CD4-positive, CD25-positive, alpha-beta regulatory T cell (primary cell): ENCODE measurements at regions not wholly inside any gene's neighbourhood (a gene's known extent, or its start where the extent isn't known, plus 50 kb on each side); places are given as distances from the start of the nearest gene placed in this dataset.
"Not testable (repeated sequence)": the region's sequence is repeated elsewhere in the genome, so short reads cannot be mapped to it uniquely, and the experiment has no call there.

ENCODE experiments used
- ATAC-seq, 2 donors: fragments of 150-1000 bp; cut with Tn5 transposase; one replicate each; pipeline ENCODE4 v1.10.0; 2021; ENCODE audit warnings: low read depth in 2 of 2, moderate number of reproducible peaks in 2 of 2, moderate library complexity in 1 of 2
- DNase-seq, 3 donors: peaks; one replicate each; pipeline versions ENCODE4 v3.0.0 to v3.0.0-alpha.2; 2012 to 2022; ENCODE audit warnings: mixed read lengths in 1 of 3
- H3K27ac ChIP-seq: one replicate; pipeline ENCODE4 v1.7.0; 2013; ENCODE audit warnings: mild to moderate bottlenecking, low read length; ENCODE audit not compliant: insufficient read depth, poor library complexity, severe bottlenecking
- H3K27me3 ChIP-seq: one replicate; pipeline ENCODE4 v1.7.0; 2013; ENCODE audit warnings: low read length; ENCODE audit not compliant: control insufficient read depth, insufficient read depth
- H3K36me3 ChIP-seq: one replicate; pipeline ENCODE4 v1.7.0; 2013; ENCODE audit warnings: mild to moderate bottlenecking, low read length, moderate library complexity; ENCODE audit not compliant: control insufficient read depth, insufficient read depth
- H3K4me1 ChIP-seq: 2 replicates; pipeline ENCODE4 v1.7.0; 2013; ENCODE audit warnings: mild to moderate bottlenecking, low read length; ENCODE audit not compliant: insufficient read depth, control insufficient read depth, poor library complexity, severe bottlenecking
- H3K4me3 ChIP-seq: one replicate; pipeline ENCODE4 v1.7.0; 2013; ENCODE audit warnings: low read depth, mild to moderate bottlenecking, low read length, moderate library complexity
- H3K9me3 ChIP-seq, 2 experiments: 1 replicate in 1 of 2; 2 replicates in 1 of 2; pipeline ENCODE4 v1.7.0; 2013; ENCODE audit warnings: low read length in 2 of 2, mild to moderate bottlenecking in 1 of 2, moderate library complexity in 1 of 2; ENCODE audit not compliant: control insufficient read depth in 2 of 2
- H3K27ac Mint-ChIP-seq, 3 donors: one replicate each; pipeline ENCODE4 v1.8.0; 2020 to 2022; ENCODE audit warnings: mild to moderate bottlenecking in 3 of 3, mixed read lengths in 3 of 3, moderate library complexity in 2 of 3
- H3K27me3 Mint-ChIP-seq: one replicate; pipeline ENCODE4 v1.8.0; 2022; ENCODE audit warnings: mild to moderate bottlenecking, mixed read lengths
- H3K36me3 Mint-ChIP-seq: one replicate; pipeline ENCODE4 v1.8.0; 2020; ENCODE audit warnings: mixed read lengths
- H3K4me1 Mint-ChIP-seq, 4 donors: one replicate each; pipeline ENCODE4 v1.8.0; 2020 to 2022; ENCODE audit warnings: mixed read lengths in 4 of 4, mild to moderate bottlenecking in 1 of 4
- H3K4me3 Mint-ChIP-seq, 4 donors: one replicate each; pipeline ENCODE4 v1.8.0; 2020 to 2022; ENCODE audit warnings: mild to moderate bottlenecking in 4 of 4, mixed read lengths in 4 of 4, moderate library complexity in 3 of 4
- H3K9me3 Mint-ChIP-seq, 7 donors: one replicate each; pipeline ENCODE4 v1.8.0; 2020 to 2022; ENCODE audit warnings: mixed read lengths in 7 of 7, mild to moderate bottlenecking in 3 of 7, moderate library complexity in 2 of 7

DNA sequence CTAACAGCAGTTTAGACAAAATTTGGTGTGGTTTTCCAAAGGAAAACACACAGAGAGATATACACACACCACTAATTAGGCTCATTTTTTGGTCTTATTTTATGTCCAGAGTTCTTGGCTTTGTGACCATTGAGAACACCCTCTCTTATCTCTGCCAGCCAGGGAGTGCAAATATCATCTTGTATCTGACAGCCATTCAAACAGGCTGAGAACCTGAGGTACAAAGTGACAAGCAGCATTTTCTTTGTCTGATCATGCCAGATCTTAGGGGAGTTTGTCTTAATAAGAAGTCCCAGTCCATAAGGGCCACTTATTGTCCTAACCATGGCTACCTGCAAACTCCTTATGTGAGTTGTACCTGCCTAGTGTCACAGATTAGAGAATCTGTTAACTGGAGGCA is 1165.2 kb downstream of the BRINP3 start:
- DNase-seq (no peak), ATAC-seq (no peak)
- Mint-ChIP-seq H3K4me3 (no peak overlapping the region), H3K4me1 (no peaks in the 10 kb centered on the region), H3K27me3 (no peaks in the 10 kb centered on the region), H3K36me3 (no peaks in the 10 kb centered on the region), H3K27ac (no peak overlapping the region), H3K9me3 (peaks cover 0 to 18% (median 6%) of the 10 kb centered on the region in 7 donors)
- Histone ChIP-seq H3K27ac (no peak overlapping the region), H3K4me1 (no peaks in the 10 kb centered on the region), H3K27me3 (no peaks in the 10 kb centered on the region), H3K9me3 (no peaks in the 10 kb centered on the region), H3K4me3 (no peak overlapping the region), H3K36me3 (no peaks in the 10 kb centered on the region)

DNA sequence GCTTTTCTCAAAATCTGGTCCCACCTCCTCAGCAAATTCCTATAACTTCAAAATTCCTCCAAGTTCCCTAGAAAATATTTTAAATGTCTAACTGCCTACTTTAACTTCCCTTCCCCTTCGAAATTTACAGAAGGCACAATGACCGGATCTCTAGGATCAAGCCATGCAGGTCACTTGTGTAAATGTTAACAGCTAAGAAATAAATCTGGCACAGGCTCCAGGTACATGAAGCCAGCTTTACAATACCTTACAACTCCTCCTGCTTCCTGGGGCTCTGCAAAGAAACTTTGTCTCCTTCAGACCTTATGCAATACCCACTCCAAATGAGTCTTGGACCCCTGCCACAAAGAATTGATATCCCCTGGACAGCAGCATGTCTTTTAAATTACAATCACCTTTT is 1164.2 kb downstream of the BRINP3 start:
- Histone ChIP-seq H3K4me1 (no peaks in the 10 kb centered on the region), H3K27me3 (no peaks in the 10 kb centered on the region), H3K4me3 (no peak overlapping the region), H3K9me3 (no peaks in the 10 kb centered on the region), H3K36me3 (no peaks in the 10 kb centered on the region), H3K27ac (no peak overlapping the region)
- peak overlapping the region in 1 of 3 donors; percentile 40 for H3K27ac Mint-ChIP-seq
- no peaks in the 10 kb centered on the region for H3K4me1 Mint-ChIP-seq
- no peak overlapping the region for H3K4me3 Mint-ChIP-seq
- no peaks in the 10 kb centered on the region for H3K27me3 Mint-ChIP-seq
- ATAC-seq = no peak
- H3K36me3 Mint-ChIP-seq = no peaks in the 10 kb centered on the region
- peaks cover 0 to 23% (median 6%) of the 10 kb centered on the region in 7 donors for H3K9me3 Mint-ChIP-seq
- DNase-seq = no peak

DNA sequence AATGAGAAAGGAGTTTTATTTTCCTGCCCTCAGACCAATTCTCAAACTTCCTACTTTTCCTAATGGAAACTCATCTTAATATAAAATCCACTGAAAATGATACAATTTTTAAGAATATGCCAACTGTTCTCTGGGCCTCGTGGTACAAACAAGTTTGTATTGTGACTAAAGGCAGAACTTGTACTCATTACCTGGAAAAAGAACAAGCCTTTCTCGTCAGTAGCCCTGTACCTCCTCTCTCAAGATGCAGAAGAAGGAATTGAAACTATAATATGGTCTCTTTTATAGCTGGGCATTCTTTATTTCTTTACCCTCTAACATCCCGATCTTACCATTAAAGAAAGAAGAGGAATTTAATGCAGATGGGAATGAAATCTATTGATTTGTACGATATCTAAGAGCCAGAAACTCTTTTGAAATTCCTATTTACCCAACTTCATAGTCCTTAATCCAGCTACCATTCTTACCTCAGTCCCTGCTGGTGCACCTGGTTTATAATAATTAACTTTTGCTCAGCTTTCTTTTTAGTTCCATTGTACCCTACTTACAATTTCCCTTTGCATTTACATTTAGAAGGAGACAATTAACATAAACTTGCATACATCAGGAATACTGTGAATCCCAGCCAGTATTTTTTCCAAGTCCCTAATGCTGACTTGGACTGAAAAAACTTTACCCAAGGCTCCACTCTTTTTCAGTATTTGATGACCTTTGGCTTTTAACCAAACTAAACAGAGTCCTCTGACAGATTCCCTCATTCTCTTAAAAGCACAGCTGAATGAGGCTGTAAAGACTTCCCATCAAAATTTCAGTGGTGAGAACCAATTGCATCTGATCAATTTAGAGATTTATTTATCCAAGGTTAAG is 1162.4 kb downstream of the BRINP3 start:
- peaks cover 0 to 30% (median 7%) of the 10 kb centered on the region in 7 donors for H3K9me3 Mint-ChIP-seq
- H3K4me3 Mint-ChIP-seq = no peak overlapping the region
- Histone ChIP-seq H3K4me1 (no peaks in the 10 kb centered on the region), H3K27ac (no peak overlapping the region), H3K4me3 (no peak overlapping the region), H3K27me3 (no peaks in the 10 kb centered on the region), H3K36me3 (no peaks in the 10 kb centered on the region), H3K9me3 (no peaks in the 10 kb centered on the region)
- ATAC-seq (no peak), DNase-seq (no peak)
- no peaks in the 10 kb centered on the region for H3K27me3 Mint-ChIP-seq
- no peaks in the 10 kb centered on the region for H3K36me3 Mint-ChIP-seq
- no peaks in the 10 kb centered on the region for H3K4me1 Mint-ChIP-seq
- no peak overlapping the region for H3K27ac Mint-ChIP-seq

DNA sequence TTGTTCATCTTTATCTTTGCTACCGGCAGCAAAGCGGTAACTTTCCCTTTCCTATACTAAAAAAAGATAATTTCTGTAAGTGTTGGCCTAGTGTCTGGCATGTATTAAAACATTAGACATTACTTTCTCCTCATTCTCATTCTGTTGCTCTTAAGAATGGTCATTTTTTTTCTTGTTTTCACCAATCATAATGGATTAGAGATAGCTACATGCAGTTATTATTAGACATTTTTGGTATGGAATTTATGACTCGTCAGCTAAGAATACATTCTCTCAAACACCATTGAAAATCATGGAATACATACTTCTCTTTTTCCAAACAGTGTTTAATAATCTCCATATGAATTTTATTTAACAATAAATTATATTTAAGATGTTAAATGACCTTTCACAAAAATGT is 1154.6 kb downstream of the BRINP3 start:
- H3K36me3 Mint-ChIP-seq = no peaks in the 10 kb centered on the region
- no peak for ATAC-seq
- Histone ChIP-seq H3K9me3 (no peaks in the 10 kb centered on the region), H3K36me3 (no peaks in the 10 kb centered on the region), H3K4me1 (no peaks in the 10 kb centered on the region), H3K27ac (no peak overlapping the region), H3K4me3 (no peak overlapping the region), H3K27me3 (no peaks in the 10 kb centered on the region)
- no peak overlapping the region for H3K27ac Mint-ChIP-seq
- no peak overlapping the region for H3K4me3 Mint-ChIP-seq
- H3K9me3 Mint-ChIP-seq = peaks cover 0 to 20% (median 4%) of the 10 kb centered on the region in 7 donors
- H3K27me3 Mint-ChIP-seq = no peaks in the 10 kb centered on the region
- no peak for DNase-seq
- no peaks in the 10 kb centered on the region for H3K4me1 Mint-ChIP-seq

DNA sequence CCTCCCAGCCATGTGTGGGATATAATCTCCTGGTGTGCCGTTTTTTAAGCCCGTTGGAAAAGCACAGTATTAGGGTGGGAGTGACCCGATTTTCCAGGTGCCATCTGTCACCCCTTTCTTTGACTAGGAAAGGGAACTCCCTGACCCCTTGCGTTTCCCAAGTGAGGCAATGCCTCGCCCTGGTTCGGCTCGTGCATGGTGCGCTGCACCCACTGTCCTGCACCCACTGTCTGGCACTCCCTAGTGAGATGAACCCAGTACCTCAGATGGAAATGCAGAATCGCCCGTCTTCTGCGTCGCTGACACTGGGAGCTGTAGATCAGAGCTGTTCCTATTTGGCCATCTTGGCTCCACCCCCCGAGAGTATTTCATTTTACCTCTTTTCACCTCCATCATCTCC is 1146.6 kb downstream of the BRINP3 start:
- H3K27me3 ChIP-seq, H3K27me3 Mint-ChIP-seq, H3K4me3 ChIP-seq, H3K4me3 Mint-ChIP-seq, ATAC-seq, H3K4me1 ChIP-seq, H3K36me3 ChIP-seq, H3K4me1 Mint-ChIP-seq, DNase-seq, H3K27ac ChIP-seq, H3K36me3 Mint-ChIP-seq, H3K9me3 ChIP-seq: not testable (repeated sequence)
- Mint-ChIP-seq H3K27ac (peak overlapping the region in 1 of 3 donors; percentile 48), H3K9me3 (peaks cover 0 to 22% (median 8%) of the 10 kb centered on the region in 7 donors)

DNA sequence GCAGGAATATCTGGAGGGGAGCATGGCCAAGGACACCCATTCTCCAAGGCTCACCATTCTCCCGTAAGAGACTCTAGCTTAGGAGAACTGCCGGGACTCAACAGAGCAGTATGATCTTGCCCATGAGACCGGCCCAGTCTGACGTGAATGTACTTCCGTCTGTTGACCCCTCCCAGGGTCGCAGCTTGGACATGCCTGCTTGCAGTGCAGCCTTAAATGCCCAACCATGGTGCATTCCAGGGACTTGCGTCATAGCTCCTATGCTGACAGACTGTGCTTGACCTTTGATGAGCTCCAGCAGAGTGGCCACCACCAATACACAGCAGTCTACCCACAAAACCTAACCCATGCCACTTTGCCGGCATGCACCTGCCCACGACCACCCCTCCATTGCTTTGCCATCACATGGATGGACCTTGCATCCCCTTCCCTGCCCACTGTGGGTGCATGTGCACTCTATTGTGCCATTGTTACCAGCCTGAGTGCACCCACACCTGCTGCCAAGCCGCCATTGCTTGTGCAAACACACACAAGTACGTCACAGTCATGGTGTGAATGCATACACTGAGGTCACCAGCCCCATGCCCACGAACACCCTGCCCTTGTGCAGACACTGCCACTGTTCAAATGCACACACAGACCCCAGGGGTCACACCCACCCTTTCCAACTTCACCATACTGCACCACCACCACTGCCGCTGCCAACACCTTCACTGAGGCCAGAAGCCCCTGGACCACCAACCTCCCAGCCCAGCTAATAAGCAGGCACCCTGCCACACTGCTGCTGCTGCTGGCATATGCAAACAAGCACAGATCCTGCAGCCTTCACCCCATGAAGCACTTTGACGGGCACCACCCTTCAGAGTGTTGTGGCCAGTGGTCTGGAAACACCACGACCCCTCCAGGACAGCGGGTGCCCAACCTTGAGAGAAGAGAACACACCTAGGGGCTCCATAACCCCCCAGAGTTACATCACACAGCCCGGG is 1141.3 kb downstream of the BRINP3 start:
- Mint-ChIP-seq H3K9me3 (peaks cover 0 to 28% (median 10%) of the 10 kb centered on the region in 7 donors), H3K36me3 (no peaks in the 10 kb centered on the region), H3K27me3 (no peaks in the 10 kb centered on the region), H3K4me3 (no peak overlapping the region), H3K4me1 (no peaks in the 10 kb centered on the region), H3K27ac (no peak overlapping the region)
- DNase-seq (no peak), ATAC-seq (no peak)
- H3K4me3 ChIP-seq = no peak overlapping the region
- no peak overlapping the region for H3K27ac ChIP-seq
- H3K9me3 ChIP-seq = no peaks in the 10 kb centered on the region
- no peaks in the 10 kb centered on the region for H3K27me3 ChIP-seq
- no peaks in the 10 kb centered on the region for H3K4me1 ChIP-seq
- H3K36me3 ChIP-seq = no peaks in the 10 kb centered on the region

DNA sequence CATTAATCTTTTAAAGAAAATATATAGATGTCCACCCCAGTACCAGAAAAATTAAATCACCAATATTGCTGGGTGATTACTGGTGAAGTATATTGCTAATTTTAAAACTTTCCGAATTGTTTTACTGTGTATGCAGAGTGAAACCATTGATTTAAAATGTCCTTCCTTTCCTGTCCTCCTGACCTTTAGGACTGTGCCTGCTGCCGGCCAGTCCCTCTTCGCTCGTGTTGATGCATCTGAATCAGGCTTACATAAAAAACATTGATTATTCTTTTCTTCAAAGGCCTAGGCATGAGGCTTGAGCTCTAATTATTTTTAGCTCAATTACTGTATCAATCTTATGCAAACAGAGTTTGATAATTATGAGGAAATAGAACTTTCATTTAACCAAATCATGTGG is 1128.1 kb downstream of the BRINP3 start:
- Histone ChIP-seq H3K27ac (no peak overlapping the region), H3K4me1 (no peaks in the 10 kb centered on the region), H3K4me3 (no peak overlapping the region), H3K27me3 (no peaks in the 10 kb centered on the region), H3K36me3 (no peaks in the 10 kb centered on the region), H3K9me3 (no peaks in the 10 kb centered on the region)
- no peak overlapping the region for H3K27ac Mint-ChIP-seq
- no peaks in the 10 kb centered on the region for H3K36me3 Mint-ChIP-seq
- H3K27me3 Mint-ChIP-seq = no peaks in the 10 kb centered on the region
- no peaks in the 10 kb centered on the region for H3K4me1 Mint-ChIP-seq
- no peak for DNase-seq
- peaks cover 0 to 17% (median 5%) of the 10 kb centered on the region in 7 donors for H3K9me3 Mint-ChIP-seq
- ATAC-seq = no peak
- no peak overlapping the region for H3K4me3 Mint-ChIP-seq
